Natural killer cell treated with Interleukin-12 subunit alpha and Interleukin-12 subunit beta and Interleukin-15 and Interleukin-18, amount 100 ng/mL, for 72 hours (primary cell): ENCODE measurements at regions not wholly inside any gene's neighbourhood (a gene's known extent, or its start where the extent isn't known, plus 50 kb on each side); places are given as distances from the start of the nearest gene placed in this dataset.

ENCODE experiments used
- ATAC-seq, 2 donors: fragments of 150-1000 bp; cut with Tn5 transposase in 1 of 2; sonication (Bioruptor Pico), chemical (Tn5 transposase) in 1 of 2; 2 replicates each; pipeline ENCODE4 v1.10.0; 2021
- DNase-seq: peaks from one replicate; pipeline ENCODE4 v3.0.0; 2022; ENCODE audit warnings: low spot score
- H3K27ac Mint-ChIP-seq, 2 donors: 1 replicate in 1 of 2; 2 replicates in 1 of 2; pipeline ENCODE4 v1.8.0; 2022; ENCODE audit warnings: mixed read lengths in 2 of 2, mild to moderate bottlenecking in 1 of 2, moderate library complexity in 1 of 2
- H3K27me3 Mint-ChIP-seq, 2 donors: 1 replicate in 1 of 2; 2 replicates in 1 of 2; pipeline ENCODE4 v1.8.0; 2022; ENCODE audit warnings: mixed read lengths in 2 of 2
- H3K36me3 Mint-ChIP-seq: one replicate; pipeline ENCODE4 v1.8.0; 2022; ENCODE audit warnings: mixed read lengths
- H3K4me1 Mint-ChIP-seq, 2 donors: 1 replicate in 1 of 2; 2 replicates in 1 of 2; pipeline ENCODE4 v1.8.0; 2022; ENCODE audit warnings: low read depth in 2 of 2, mixed read lengths in 2 of 2, mild to moderate bottlenecking in 1 of 2
- H3K4me3 Mint-ChIP-seq: one replicate; pipeline ENCODE4 v1.8.0; 2022; ENCODE audit warnings: mixed read lengths
- H3K9me3 Mint-ChIP-seq: 2 replicates; pipeline ENCODE4 v1.8.0; 2022; ENCODE audit warnings: mixed read lengths

GRCh38 chr4:138305050-138305449 lies 62.9 kb upstream of the SLC7A11 start:
- Mint-ChIP-seq H3K9me3 (peaks cover 12% of the 10 kb centered on the region), H3K27me3 (no peaks in the 10 kb centered on the region), H3K4me1 (no peaks in the 10 kb centered on the region), H3K4me3 (no peak overlapping the region), H3K27ac (no peak overlapping the region), H3K36me3 (peaks cover 4% of the 10 kb centered on the region)
- no peak for DNase-seq
- ATAC-seq = no peak

DNA sequence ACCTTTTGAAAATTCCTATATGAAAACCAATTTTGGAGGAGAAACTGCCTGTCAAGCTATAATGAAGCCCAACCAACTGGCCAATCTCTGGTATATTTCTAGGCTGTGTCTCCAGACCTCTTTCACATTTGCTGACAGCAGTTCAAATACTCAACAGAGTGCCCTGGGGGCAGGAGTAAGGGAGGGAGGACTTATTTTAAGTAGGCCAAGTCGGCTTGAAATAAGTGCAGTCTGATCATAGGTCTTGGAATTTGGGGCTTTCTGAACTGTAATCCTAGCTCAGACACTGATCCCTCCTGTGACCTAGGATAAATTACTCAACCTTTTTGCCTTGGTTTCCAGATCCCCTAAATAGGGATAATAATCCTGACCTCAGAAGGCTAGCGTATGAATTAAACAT lies 59.4 kb upstream of the SLC7A11 start:
- DNase-seq (no peak), ATAC-seq (no peak)
- Mint-ChIP-seq H3K9me3 (peaks cover 12% of the 10 kb centered on the region), H3K36me3 (no peaks in the 10 kb centered on the region), H3K27me3 (no peaks in the 10 kb centered on the region), H3K4me3 (no peak overlapping the region), H3K27ac (no peak overlapping the region), H3K4me1 (no peaks in the 10 kb centered on the region)

DNA sequence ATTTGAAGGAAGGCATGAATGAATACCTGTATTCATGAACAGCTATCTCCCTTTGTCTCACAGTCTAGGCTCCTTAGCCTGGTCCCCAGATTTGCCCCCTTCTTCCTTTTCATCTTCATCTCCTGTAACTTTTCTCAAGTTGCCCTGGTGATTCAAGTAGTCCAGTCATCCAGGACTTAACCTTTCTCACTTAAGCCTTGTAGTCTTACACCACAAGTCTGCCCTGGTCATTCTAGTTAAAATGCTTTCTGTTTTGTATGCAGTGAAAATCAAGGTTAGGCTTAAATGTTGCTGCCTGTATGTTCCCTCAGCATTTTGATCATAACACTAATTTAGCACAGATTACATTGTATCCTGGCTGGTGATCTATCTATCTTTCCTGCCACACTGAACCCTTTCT lies 58.5 kb upstream of the SLC7A11 start:
- peaks cover 14% of the 10 kb centered on the region for H3K9me3 Mint-ChIP-seq
- ATAC-seq = no peak
- no peak overlapping the region for H3K27ac Mint-ChIP-seq
- no peak overlapping the region for H3K4me3 Mint-ChIP-seq
- H3K4me1 Mint-ChIP-seq = no peaks in the 10 kb centered on the region
- H3K36me3 Mint-ChIP-seq = no peaks in the 10 kb centered on the region
- H3K27me3 Mint-ChIP-seq = no peaks in the 10 kb centered on the region
- DNase-seq = no peak

- DNase-seq (no peak), ATAC-seq (no peak)
- Mint-ChIP-seq H3K27ac (no peak overlapping the region), H3K36me3 (no peaks in the 10 kb centered on the region), H3K27me3 (no peaks in the 10 kb centered on the region), H3K4me1 (no peaks in the 10 kb centered on the region), H3K9me3 (peaks cover 15% of the 10 kb centered on the region), H3K4me3 (no peak overlapping the region)
Observed at GRCh38 chr4:138299881-138300280, 57.7 kb upstream of the SLC7A11 start.

DNA sequence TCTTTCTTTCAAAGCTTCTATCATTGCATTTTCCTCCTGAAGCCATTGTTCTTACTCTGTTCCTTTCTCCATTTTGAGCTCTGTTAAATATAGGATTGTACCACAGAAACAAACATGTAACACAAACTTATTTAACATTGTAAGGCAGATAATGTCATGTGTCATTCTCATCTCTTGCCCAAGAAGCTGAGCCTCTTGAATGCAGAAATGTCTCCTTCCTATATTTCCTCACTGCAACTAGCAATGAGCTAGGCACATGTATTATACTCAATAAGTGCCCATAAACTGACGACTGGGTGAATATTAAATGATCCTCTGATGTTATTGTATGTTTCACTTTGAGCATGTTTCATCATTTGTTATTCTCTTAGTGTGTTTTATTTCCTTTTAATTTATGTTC lies 56.7 kb upstream of the SLC7A11 start:
- no peak for ATAC-seq
- Mint-ChIP-seq H3K27me3 (no peaks in the 10 kb centered on the region), H3K27ac (no peak overlapping the region), H3K4me1 (no peaks in the 10 kb centered on the region), H3K36me3 (no peaks in the 10 kb centered on the region), H3K4me3 (no peak overlapping the region), H3K9me3 (peaks cover 15% of the 10 kb centered on the region)
- no peak for DNase-seq

GRCh38 chr4:138298431-138298830 lies 56.3 kb upstream of the SLC7A11 start:
- ATAC-seq (no peak), DNase-seq (no peak)
- H3K4me1 Mint-ChIP-seq = no peaks in the 10 kb centered on the region
- H3K27me3 Mint-ChIP-seq = no peaks in the 10 kb centered on the region
- no peak overlapping the region for H3K27ac Mint-ChIP-seq
- no peak overlapping the region for H3K4me3 Mint-ChIP-seq
- peaks cover 18% of the 10 kb centered on the region for H3K9me3 Mint-ChIP-seq
- no peaks in the 10 kb centered on the region for H3K36me3 Mint-ChIP-seq

DNA sequence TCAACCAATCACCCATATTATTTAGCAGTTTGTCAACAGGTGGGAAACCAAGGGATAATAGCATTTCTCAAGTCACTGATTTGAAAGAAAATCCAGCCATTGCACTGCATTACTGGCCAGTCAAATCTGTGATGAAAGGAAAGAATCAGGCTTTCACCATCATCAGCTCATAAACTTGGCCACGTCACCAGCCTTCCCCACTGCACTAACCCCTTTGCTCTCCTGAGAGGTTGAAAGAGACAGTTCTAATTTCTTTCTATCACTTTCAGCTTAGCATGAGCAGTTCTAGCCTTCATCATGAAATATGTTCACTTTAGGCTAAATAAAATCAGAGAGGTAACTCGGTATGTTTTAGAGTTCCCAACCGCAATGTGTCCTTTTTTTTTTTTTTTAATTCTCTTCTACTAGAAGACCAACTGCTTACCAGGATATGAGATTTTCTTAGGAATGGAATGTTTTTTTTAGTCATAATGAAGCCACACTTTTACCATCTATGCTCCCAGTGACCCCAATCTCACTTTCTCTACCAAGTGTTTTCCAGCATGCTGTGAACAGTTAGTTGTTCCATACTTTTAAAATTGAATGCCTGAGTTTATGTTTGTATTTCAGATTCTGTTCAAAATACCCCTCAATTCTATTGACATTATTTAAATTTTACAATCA lies 55.7 kb upstream of the SLC7A11 start:
- H3K36me3 Mint-ChIP-seq = no peaks in the 10 kb centered on the region
- no peaks in the 10 kb centered on the region for H3K4me1 Mint-ChIP-seq
- H3K27ac Mint-ChIP-seq = no peak overlapping the region
- ATAC-seq = no peak
- no peaks in the 10 kb centered on the region for H3K27me3 Mint-ChIP-seq
- H3K4me3 Mint-ChIP-seq = no peak overlapping the region
- H3K9me3 Mint-ChIP-seq = peaks cover 18% of the 10 kb centered on the region
- DNase-seq = no peak

DNA sequence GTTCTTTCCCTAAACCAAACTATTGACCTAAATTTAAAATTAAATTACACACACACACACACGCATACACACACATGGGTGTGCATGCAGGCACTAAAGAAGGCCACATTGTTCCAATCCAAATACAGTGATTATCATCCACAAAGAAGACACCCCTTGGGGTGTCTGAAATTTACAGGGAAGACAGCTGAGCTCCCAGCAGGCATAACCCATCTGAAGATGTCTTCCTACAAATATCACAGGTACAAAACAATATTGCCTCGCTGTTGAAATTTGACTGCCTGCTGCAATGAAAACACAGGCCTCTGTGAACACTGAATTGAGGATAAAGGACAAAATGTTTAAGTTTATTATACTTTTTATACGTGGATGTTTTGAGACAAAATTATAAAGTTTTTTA lies 50.2 kb upstream of the SLC7A11 start:
- Mint-ChIP-seq H3K9me3 (peaks cover 6% of the 10 kb centered on the region), H3K27me3 (no peaks in the 10 kb centered on the region), H3K4me1 (no peaks in the 10 kb centered on the region), H3K27ac (no peak overlapping the region), H3K4me3 (no peak overlapping the region), H3K36me3 (no peaks in the 10 kb centered on the region)
- no peak for ATAC-seq
- DNase-seq = no peak
